ENCODE measurements at regions not wholly inside any gene's neighbourhood (a gene's known extent, or its start where the extent isn't known, plus 50 kb on each side); places are given as distances from the start of the nearest gene placed in this dataset.

DNA sequence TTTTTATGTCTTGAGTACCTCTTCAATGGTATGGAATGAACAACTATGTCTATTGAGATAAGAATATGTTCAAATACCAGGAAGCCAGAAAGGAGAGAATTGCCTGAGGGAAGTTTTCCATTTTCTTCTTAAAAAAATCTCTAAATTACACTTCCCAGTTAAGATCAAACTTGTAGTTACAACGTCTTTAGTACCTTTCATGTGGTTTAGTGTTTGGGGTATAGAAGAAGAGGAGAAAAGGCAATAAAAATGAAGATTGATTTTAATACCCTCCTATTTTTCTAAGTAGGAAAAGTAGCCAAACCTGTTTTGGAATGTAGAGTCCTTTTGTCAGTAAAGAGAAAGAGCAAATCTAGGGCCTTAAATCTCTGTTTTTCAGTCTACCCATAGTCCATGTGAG, 470.0 kb upstream of the SEMA3A start:
- TF ChIP-seq, protein P1, sequence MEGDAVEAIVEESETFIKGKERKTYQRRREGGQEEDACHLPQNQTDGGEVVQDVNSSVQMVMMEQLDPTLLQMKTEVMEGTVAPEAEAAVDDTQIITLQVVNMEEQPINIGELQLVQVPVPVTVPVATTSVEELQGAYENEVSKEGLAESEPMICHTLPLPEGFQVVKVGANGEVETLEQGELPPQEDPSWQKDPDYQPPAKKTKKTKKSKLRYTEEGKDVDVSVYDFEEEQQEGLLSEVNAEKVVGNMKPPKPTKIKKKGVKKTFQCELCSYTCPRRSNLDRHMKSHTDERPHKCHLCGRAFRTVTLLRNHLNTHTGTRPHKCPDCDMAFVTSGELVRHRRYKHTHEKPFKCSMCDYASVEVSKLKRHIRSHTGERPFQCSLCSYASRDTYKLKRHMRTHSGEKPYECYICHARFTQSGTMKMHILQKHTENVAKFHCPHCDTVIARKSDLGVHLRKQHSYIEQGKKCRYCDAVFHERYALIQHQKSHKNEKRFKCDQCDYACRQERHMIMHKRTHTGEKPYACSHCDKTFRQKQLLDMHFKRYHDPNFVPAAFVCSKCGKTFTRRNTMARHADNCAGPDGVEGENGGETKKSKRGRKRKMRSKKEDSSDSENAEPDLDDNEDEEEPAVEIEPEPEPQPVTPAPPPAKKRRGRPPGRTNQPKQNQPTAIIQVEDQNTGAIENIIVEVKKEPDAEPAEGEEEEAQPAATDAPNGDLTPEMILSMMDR (conservative IDR thresholded peaks at IDR 0.05; ENCODE audit: control insufficient read depth, insufficient read depth, low read depth, low read length) = no peak
- H3K4me3 ChIP-seq (ENCODE audit: control insufficient read depth, low read depth, low read length) = no peak overlapping the region
- no peak for DNase-seq (ENCODE audit: low read depth)

DNA sequence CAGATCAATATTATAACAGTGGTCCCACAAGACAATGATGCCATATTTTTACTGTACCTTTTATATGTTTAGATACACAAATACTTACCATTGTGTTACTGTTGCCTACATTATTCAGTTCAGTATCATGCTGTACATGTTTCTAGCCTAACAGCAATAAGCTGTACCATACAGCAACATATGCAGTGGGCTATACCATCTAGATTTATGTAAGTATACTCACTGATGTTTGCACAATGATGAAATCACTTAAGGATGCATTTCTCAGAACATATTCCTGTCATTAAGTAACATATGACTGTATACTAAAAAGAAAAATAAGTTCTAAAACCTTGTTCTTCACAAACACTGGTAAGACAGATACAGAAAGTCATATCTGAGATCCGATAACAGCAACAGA, 468.6 kb upstream of the SEMA3A start:
- no peak overlapping the region for H3K4me3 ChIP-seq (ENCODE audit: control insufficient read depth, low read depth, low read length)
- peak; percentile 10 for DNase-seq (ENCODE audit: low read depth)
- TF ChIP-seq, protein P1 (conservative IDR thresholded peaks at IDR 0.05; ENCODE audit: control insufficient read depth, insufficient read depth, low read depth, low read length) = no peak

DNA sequence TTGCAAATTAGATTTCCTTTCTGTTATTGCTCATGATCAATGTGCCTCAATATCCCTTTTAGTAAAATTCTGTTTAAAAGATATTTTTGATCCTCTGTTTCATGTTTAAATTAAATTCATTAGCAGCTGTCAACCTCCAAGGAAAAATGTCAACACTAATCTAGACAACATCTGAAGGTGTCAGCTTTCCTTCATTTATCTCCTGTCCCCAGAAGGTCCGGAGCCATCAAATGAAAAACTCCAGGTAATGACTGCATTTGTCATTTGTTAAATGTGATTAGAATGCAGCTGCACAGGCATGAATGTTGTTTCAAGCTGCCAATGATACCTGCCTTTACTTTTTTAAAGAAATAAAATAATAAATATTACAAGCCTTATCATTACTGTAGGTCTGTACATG, 463.7 kb upstream of the SEMA3A start:
- TF ChIP-seq, protein P1 (conservative IDR thresholded peaks at IDR 0.05; ENCODE audit: control insufficient read depth, insufficient read depth, low read depth, low read length) = no peak
- no peak for DNase-seq (ENCODE audit: low read depth)
- no peak overlapping the region for H3K4me3 ChIP-seq (ENCODE audit: control insufficient read depth, low read depth, low read length)

DNA sequence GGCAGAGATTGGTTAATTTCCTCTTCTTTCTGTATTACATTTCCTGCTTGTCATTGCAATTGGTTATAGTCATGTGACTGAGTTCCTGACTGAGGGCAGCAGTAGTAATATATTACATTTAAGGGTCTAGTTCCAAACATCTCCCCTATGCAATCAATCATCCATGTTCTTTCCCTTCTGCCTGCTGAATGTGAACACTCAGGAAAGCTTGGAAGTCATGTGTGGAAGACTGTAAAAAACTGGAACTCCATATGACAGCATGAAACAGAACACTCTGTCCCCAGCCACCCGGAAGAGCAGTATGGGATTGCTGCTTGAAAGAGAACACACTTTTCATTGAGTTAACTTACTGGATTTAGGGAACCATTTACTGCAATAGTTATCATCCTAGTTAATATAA, 459.7 kb upstream of the SEMA3A start:
- H3K4me3 ChIP-seq (ENCODE audit: control insufficient read depth, low read depth, low read length) = no peak overlapping the region
- DNase-seq (ENCODE audit: low read depth) = no peak
- TF ChIP-seq, protein P1 (conservative IDR thresholded peaks at IDR 0.05; ENCODE audit: control insufficient read depth, insufficient read depth, low read depth, low read length) = no peak

DNA sequence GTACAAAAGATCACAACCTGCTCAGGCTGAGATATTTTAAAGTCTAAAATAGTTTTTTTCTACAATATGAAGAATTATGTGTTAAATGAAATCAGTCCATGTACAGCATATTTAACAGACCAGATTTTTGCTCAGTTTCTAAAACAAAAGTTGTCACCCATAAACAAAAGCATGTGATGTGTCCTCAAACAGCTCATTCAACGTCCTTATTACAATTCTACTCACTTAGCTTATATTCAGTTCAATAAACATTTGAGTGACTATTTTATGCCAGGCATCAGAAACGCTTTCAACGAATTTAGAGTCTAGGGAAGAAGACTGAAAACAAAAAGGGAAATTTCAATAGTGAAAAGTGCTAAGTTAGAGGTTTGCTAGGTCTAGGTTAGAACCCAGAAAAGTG, 457.3 kb upstream of the SEMA3A start:
- DNase-seq (ENCODE audit: low read depth) = no peak
- no peak overlapping the region for H3K4me3 ChIP-seq (ENCODE audit: control insufficient read depth, low read depth, low read length)
- TF ChIP-seq, protein P1 (conservative IDR thresholded peaks at IDR 0.05; ENCODE audit: control insufficient read depth, insufficient read depth, low read depth, low read length) = no peak

DNA sequence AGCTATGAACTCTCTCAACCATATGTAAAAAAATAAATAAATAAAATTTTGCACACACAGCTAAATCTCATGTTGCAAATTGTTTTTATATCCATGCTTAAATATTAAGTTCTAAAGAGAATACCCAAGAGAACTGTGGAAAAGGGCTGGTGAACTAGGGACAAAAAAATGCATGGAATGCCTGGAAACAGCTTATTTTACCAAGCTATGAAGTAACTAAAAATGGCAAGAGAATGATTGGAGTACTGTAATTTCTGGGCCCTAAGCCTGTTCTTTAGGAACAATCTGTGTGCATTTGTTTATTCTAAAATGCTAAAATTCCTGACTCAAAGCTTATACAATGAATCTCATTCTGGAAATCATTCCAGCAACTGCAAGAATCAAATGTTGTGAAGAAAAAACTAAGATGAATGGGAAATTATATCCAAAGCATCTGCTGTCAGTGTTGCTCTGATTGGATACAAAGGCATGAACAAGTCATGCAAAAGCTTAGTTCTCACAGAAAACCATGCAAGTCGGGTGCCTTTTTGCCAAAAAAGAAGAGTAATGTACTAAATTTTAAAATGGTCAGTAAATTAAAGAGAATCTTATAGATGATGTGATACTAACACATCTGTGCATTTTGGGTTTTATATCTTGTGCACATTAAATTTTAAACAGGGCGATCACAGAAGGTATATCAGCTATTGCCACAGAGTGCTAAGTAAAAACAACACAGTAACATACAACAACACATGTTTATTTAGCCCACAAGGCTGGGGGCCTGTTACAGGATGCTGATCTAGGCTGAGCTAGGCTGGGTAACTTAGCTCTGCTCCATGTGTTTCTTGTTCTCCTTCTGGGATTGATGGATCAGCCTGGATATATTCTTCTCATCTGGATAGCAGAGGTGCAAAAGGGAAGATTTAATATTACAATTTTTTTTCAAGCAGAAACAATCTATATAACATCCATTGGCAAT, 453.5 kb upstream of the SEMA3A start:
- no peak overlapping the region for H3K4me3 ChIP-seq (ENCODE audit: control insufficient read depth, low read depth, low read length)
- TF ChIP-seq, protein P1 (conservative IDR thresholded peaks at IDR 0.05; ENCODE audit: control insufficient read depth, insufficient read depth, low read depth, low read length) = no peak
- peak; percentile 91 for DNase-seq (ENCODE audit: low read depth)

All from fibroblast of mammary gland (primary cell).